ENCODE measurements at regions not wholly inside any gene's neighbourhood (a gene's known extent, or its start where the extent isn't known, plus 50 kb on each side); places are given as distances from the start of the nearest gene placed in this dataset.
A peak's percentile ranks its signal among the peaks of the same experiment; 100 is the strongest.

GRCh38 chr6:129778793-129779192 is 68.8 kb upstream of the ARHGAP18 start:
- Mint-ChIP-seq H3K27ac (no peak overlapping the region), H3K36me3 (peaks cover 0 to 5% (median 0%) of the 10 kb centered on the region in 3 donors), H3K27me3 (ENCODE audit: low read depth in 3 of 3) (peaks cover 2 to 5% (median 2%) of the 10 kb centered on the region in 3 donors), H3K9me3 (peaks cover 0 to 1% (median 0%) of the 10 kb centered on the region in 6 donors), H3K4me3 (no peak overlapping the region), H3K4me1 (peaks cover 2 to 10% of the 10 kb centered on the region in 2 donors)
- DNase-seq: no peak

GRCh38 chr6:129777371-129777770 is 67.4 kb upstream of the ARHGAP18 start:
- DNase-seq: no peak
- Mint-ChIP-seq H3K27ac (no peak overlapping the region), H3K4me1 (peaks cover 2 to 10% of the 10 kb centered on the region in 2 donors), H3K9me3 (peaks cover 0 to 1% (median 0%) of the 10 kb centered on the region in 6 donors), H3K27me3 (ENCODE audit: low read depth in 3 of 3) (peaks cover 2 to 5% (median 2%) of the 10 kb centered on the region in 3 donors), H3K4me3 (no peak overlapping the region), H3K36me3 (peaks cover 0 to 5% (median 0%) of the 10 kb centered on the region in 3 donors)

- H3K9me3 Mint-ChIP-seq: peaks cover 0 to 1% (median 0%) of the 10 kb centered on the region in 6 donors
- H3K36me3 Mint-ChIP-seq: peaks cover 0 to 5% (median 0%) of the 10 kb centered on the region in 3 donors
- H3K27me3 Mint-ChIP-seq (ENCODE audit: low read depth in 3 of 3): peaks cover 3 to 9% (median 5%) of the 10 kb centered on the region in 3 donors
- no peak for DNase-seq
- H3K27ac Mint-ChIP-seq: no peak overlapping the region
- no peak overlapping the region for H3K4me3 Mint-ChIP-seq
- H3K4me1 Mint-ChIP-seq: peaks cover 2 to 10% of the 10 kb centered on the region in 2 donors
These were observed 66.8 kb upstream of the ARHGAP18 start for GRCh38 chr6:129776542-129777330.

GRCh38 chr6:129774697-129775447 is 64.9 kb upstream of the ARHGAP18 start:
- H3K4me3 Mint-ChIP-seq: no peak overlapping the region
- peaks cover 0 to 1% (median 0%) of the 10 kb centered on the region in 6 donors for H3K9me3 Mint-ChIP-seq
- no peaks in the 10 kb centered on the region for H3K4me1 Mint-ChIP-seq
- H3K27me3 Mint-ChIP-seq (ENCODE audit: low read depth in 3 of 3): peaks cover 3 to 12% (median 11%) of the 10 kb centered on the region in 3 donors
- H3K36me3 Mint-ChIP-seq: peaks cover 0 to 5% (median 0%) of the 10 kb centered on the region in 3 donors
- no peak overlapping the region for H3K27ac Mint-ChIP-seq
- DNase-seq: peak; percentile 32 to 52 (median 37)

- Mint-ChIP-seq H3K27me3 (ENCODE audit: low read depth in 3 of 3) (peaks cover 3 to 12% (median 11%) of the 10 kb centered on the region in 3 donors), H3K9me3 (no peaks in the 10 kb centered on the region), H3K36me3 (no peaks in the 10 kb centered on the region), H3K4me3 (no peak overlapping the region), H3K27ac (no peak overlapping the region), H3K4me1 (no peaks in the 10 kb centered on the region)
- no peak for DNase-seq
These were observed 63.3 kb upstream of the ARHGAP18 start for GRCh38 chr6:129773304-129773703.

GRCh38 chr6:129771678-129772077 is 61.7 kb upstream of the ARHGAP18 start:
- Mint-ChIP-seq H3K9me3 (no peaks in the 10 kb centered on the region), H3K36me3 (no peaks in the 10 kb centered on the region), H3K27me3 (ENCODE audit: low read depth in 3 of 3) (peaks cover 9 to 18% (median 15%) of the 10 kb centered on the region in 3 donors), H3K4me3 (no peak overlapping the region), H3K4me1 (peaks cover 10 to 16% of the 10 kb centered on the region in 2 donors), H3K27ac (no peak overlapping the region)
- no peak for DNase-seq

- DNase-seq: no peak
- Mint-ChIP-seq H3K36me3 (no peaks in the 10 kb centered on the region), H3K4me3 (peak overlapping the region; percentile 74 to 91 (median 85)), H3K27me3 (ENCODE audit: low read depth in 3 of 3) (peaks cover 9 to 15% (median 13%) of the 10 kb centered on the region in 3 donors), H3K4me1 (peaks cover 11 to 17% of the 10 kb centered on the region in 2 donors), H3K27ac (no peak overlapping the region), H3K9me3 (no peaks in the 10 kb centered on the region)
These were observed 58.0 kb upstream of the ARHGAP18 start for GRCh38 chr6:129767776-129768485.

GRCh38 chr6:129766959-129767728 is 57.2 kb upstream of the ARHGAP18 start:
- Mint-ChIP-seq H3K27ac (no peak overlapping the region), H3K9me3 (no peaks in the 10 kb centered on the region), H3K4me1 (peaks cover 11 to 17% of the 10 kb centered on the region in 2 donors), H3K36me3 (no peaks in the 10 kb centered on the region), H3K4me3 (peak overlapping the region; percentile 74 to 91 (median 85)), H3K27me3 (ENCODE audit: low read depth in 3 of 3) (peaks cover 9 to 14% (median 11%) of the 10 kb centered on the region in 3 donors)
- peak; percentile 38 to 50 (median 43) for DNase-seq

- peaks cover 11 to 17% of the 10 kb centered on the region in 2 donors for H3K4me1 Mint-ChIP-seq
- no peak overlapping the region for H3K4me3 Mint-ChIP-seq
- H3K27me3 Mint-ChIP-seq (ENCODE audit: low read depth in 3 of 3): peaks cover 5 to 9% (median 9%) of the 10 kb centered on the region in 3 donors
- DNase-seq: no peak
- no peaks in the 10 kb centered on the region for H3K9me3 Mint-ChIP-seq
- H3K36me3 Mint-ChIP-seq: no peaks in the 10 kb centered on the region
- H3K27ac Mint-ChIP-seq: no peak overlapping the region
These were observed 54.9 kb upstream of the ARHGAP18 start for GRCh38 chr6:129764761-129765407.

- no peak overlapping the region for H3K27ac Mint-ChIP-seq
- H3K4me1 Mint-ChIP-seq: no peaks in the 10 kb centered on the region
- no peaks in the 10 kb centered on the region for H3K9me3 Mint-ChIP-seq
- H3K27me3 Mint-ChIP-seq (ENCODE audit: low read depth in 3 of 3): peaks cover 0 to 4% (median 1%) of the 10 kb centered on the region in 3 donors
- no peak overlapping the region for H3K4me3 Mint-ChIP-seq
- DNase-seq: no peak
- H3K36me3 Mint-ChIP-seq: no peaks in the 10 kb centered on the region
These were observed 50.0 kb upstream of the ARHGAP18 start for GRCh38 chr6:129759796-129760605.
